Fibroblast of skin of right biceps (primary cell): ENCODE measurements at regions not wholly inside any gene's neighbourhood (a gene's known extent, or its start where the extent isn't known, plus 50 kb on each side); places are given as distances from the start of the nearest gene placed in this dataset.
A peak's percentile ranks its signal among the peaks of the same experiment; 100 is the strongest.

Experiments
- DNase-seq: peaks from one replicate; pipeline ENCODE4 v3.0.0-alpha.2; 2013

DNA sequence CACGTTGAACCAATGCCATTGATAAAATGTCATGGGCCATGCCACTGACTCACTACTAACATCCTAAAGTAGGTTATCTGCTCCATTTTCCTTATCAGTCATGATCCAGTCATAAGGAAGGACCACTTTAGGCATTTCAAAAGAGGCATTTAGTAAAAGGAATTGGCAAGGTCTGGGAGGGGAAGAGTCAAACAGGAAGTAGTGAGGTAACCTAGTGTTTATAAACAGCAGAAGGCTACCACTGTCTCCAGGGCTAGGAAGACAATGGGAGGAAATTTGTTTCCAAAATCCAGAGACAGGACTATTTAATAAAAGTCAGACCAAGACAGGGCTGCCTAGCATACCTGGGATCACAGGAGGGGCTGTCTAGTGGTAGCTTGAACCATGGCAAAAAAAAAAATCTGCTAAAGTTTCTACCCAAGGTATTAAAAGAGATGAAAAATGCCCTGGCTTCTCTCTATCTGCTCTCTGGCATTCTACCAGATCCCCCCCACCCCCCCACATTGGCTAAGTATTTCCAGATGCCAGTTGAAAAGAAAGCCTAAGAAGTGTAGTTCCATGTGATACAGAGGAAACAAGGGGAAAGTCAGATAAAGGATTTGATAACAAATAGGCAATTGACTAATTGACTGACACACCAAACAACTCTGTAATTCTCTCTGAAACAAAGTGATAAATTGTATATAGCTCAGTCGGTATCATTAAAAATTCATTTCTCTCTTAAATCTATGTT, 50.4 kb upstream of the C11orf87 start:
- peak; percentile 11 for DNase-seq
